Inferior parietal cortex (tissue), 1 donor: ENCODE measurements at regions not wholly inside any gene's neighbourhood (a gene's known extent, or its start where the extent isn't known, plus 50 kb on each side); places are given as distances from the start of the nearest gene placed in this dataset.

Source experiments
- DNase-seq: peaks from one replicate; pipeline ENCODE4 v3.0.0-alpha.2; 2016; ENCODE audit errors: extremely low spot score

GRCh38 chr16:88318051-88318450 is 64.7 kb upstream of the ZNF469 start:
- no peak for DNase-seq

- no peak for DNase-seq
Observed at GRCh38 chr16:88318521-88318920, 64.2 kb upstream of the ZNF469 start.

- DNase-seq, result no peak
Observed at GRCh38 chr16:88319116-88319965, 63.4 kb upstream of the ZNF469 start.

- DNase-seq, result no peak
Observed at GRCh38 chr16:88320947-88321634, 61.7 kb upstream of the ZNF469 start.

GRCh38 chr16:88321635-88322499 is 60.9 kb upstream of the ZNF469 start:
- no peak for DNase-seq

- DNase-seq, result no peak
Observed at GRCh38 chr16:88322500-88322970, 60.2 kb upstream of the ZNF469 start.

GRCh38 chr16:88323041-88323440 is 59.7 kb upstream of the ZNF469 start:
- no peak for DNase-seq

GRCh38 chr16:88323546-88324330 is 59.0 kb upstream of the ZNF469 start:
- no peak for DNase-seq

- no peak for DNase-seq
Observed at GRCh38 chr16:88325087-88325750, 57.5 kb upstream of the ZNF469 start.

GRCh38 chr16:88325976-88326375 is 56.8 kb upstream of the ZNF469 start:
- DNase-seq, result no peak

- DNase-seq, result no peak
Observed at GRCh38 chr16:88326611-88327485, 55.9 kb upstream of the ZNF469 start.

- DNase-seq, result no peak
Observed at GRCh38 chr16:88327561-88328312, 55.0 kb upstream of the ZNF469 start.

GRCh38 chr16:88328313-88328980 is 54.3 kb upstream of the ZNF469 start:
- DNase-seq, result no peak

- DNase-seq, result no peak
Observed at GRCh38 chr16:88329726-88330700, 52.7 kb upstream of the ZNF469 start.

GRCh38 chr16:88330971-88331890 is 51.5 kb upstream of the ZNF469 start:
- no peak for DNase-seq
